ENCODE measurements at regions not wholly inside any gene's neighbourhood (a gene's known extent, or its start where the extent isn't known, plus 50 kb on each side); places are given as distances from the start of the nearest gene placed in this dataset.
"Not testable (repeated sequence)": the region's sequence is repeated elsewhere in the genome, so short reads cannot be mapped to it uniquely, and the experiment has no call there.

GRCh38 chr14:38404616-38405015, 148.7 kb upstream of the CLEC14A start:
- peak; percentile 23 for DNase-seq (ENCODE audit: low spot score)

DNA sequence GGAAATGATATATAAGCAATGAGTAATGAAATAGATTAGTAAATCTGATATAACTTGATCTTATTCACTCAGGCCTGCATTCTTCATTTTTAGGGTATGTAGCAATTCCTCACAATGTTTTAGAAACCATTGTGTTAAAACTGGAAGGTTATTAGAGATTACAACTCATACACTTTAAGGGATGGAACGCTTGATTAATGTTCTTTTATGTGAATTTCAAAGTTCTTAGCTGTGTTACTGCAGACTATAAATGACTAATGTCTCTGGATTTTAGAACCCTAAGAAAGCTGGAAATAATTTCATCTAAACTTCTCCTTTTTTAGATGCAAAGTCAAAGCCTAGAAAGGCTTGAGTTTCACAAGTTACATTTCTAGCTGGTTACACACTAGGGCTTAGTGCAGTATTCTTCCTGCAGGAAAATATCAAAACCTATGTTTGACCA, 148.2 kb upstream of the CLEC14A start:
- peak; percentile 49 for DNase-seq (ENCODE audit: low spot score)

DNA sequence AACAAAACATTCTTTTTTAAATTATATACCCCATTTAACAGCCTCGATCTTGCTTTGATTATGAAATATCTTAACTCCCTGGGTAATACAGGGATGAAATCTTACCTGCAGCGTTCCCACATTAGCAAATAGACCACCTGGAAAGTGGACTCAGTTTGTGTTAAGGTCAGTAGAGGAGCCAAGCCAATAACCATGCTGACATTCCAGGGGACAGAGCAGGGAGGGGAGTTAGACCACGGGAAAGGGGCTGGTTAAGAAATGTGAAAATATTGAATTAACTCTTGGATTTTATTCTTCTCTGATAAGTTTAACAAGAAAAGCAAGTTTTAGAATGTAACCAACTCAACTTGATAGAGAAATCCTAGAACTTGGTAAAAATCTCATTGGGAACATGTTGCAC, 144.9 kb upstream of the CLEC14A start:
- DNase-seq (ENCODE audit: low spot score): no peak

DNA sequence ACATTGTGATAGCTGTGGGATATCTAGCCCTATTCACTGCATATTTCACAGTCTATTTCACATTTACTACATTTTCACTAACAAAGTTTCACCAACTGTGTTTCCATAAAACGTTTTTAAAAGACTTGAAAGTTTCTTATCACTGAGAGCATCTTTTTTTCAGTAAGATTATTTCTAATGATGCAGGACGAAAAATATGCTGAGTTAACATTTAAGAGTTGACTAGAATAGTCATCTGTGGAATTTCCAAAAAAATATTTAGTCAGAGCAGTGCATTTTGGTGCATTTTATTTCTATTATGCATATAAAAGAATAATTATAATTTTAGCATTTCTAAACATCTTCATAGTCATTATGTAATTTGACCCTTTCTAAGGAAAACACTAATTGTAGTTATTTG, 143.8 kb upstream of the CLEC14A start:
- DNase-seq (ENCODE audit: low spot score): no peak

GRCh38 chr14:38394767-38395166, 138.9 kb upstream of the CLEC14A start:
- DNase-seq (ENCODE audit: low spot score): no peak

- DNase-seq (ENCODE audit: low spot score): no peak
These were observed 138.2 kb upstream of the CLEC14A start for GRCh38 chr14:38394064-38394463.

- DNase-seq (ENCODE audit: low spot score): no peak
These were observed 135.4 kb upstream of the CLEC14A start for GRCh38 chr14:38391334-38391733.

DNA sequence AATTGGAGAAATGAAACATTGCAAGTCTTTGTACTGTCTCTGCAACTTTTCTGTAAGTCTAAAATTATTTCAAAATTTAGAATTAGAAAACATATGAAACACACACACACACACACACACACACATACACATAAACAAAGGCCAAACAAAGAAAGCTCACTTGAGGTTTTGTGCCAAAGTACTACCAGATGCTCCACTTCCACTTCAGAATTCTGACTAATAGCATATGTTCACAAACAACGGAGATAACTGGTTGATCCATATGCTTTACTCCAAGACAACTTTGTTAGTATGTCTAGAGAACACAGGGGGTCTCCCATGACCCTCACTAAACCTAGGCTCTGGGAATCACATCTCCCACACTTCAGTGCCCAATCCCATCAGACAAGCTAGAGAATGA, 133.8 kb upstream of the CLEC14A start:
- DNase-seq (ENCODE audit: low spot score): peak; percentile 19

DNA sequence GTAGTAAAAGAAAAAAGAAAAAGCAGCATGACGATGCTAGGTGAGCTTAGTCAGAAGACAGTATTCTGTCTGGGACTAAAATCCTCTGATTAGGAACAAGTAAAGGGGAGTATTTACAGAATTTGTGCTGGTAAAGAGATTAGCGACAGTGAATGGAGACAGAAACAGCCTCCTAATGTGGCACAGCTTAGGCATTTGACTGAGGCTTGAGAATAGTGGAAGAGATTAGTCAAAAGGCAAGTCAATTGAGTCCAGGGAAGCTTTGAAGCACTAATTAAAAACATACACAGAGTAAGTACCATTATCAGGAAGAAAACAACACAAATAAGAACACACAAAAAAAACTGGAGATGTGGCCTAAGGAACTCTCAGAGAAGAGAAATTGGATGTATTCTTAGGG, 131.9 kb upstream of the CLEC14A start:
- DNase-seq (ENCODE audit: low spot score): no peak

DNA sequence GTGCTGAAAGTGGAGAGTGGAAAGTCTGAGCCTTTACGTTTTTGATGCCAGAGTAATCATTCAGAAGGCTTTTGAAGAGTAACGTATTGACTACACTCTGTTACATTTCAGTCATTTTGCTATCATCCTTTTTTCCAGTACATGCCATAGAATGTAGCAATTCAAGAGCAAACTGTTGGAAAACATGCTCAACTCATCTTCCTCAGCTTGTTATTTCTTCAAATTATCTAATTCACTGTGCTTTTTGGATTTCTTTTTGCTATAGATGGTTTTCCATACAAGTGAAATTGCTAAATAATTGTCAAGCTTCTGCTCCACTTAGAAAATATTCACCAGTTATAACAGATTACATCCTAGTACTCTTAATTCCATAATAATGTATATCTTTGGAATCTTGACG, 129.9 kb upstream of the CLEC14A start:
- DNase-seq (ENCODE audit: low spot score): no peak

DNA sequence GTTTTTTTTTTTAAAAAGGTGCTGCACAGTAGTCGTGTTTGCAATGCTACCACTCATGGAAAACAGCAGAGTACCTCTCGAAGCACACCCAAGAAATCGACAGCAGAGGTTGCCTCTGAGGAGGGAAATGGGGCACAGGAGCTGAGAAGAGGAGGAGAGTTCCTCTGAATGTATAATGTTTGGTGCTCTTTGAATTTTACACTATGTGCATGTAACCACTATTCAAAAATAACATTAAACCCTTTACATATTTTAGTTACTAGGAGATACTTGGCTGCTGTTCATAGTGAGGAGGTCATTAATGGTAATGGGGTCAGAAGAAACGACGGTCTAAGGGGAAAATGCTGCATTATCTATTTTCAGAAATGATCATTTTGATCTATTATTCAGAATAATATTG, 129.4 kb upstream of the CLEC14A start:
- DNase-seq (ENCODE audit: low spot score): no peak

DNA sequence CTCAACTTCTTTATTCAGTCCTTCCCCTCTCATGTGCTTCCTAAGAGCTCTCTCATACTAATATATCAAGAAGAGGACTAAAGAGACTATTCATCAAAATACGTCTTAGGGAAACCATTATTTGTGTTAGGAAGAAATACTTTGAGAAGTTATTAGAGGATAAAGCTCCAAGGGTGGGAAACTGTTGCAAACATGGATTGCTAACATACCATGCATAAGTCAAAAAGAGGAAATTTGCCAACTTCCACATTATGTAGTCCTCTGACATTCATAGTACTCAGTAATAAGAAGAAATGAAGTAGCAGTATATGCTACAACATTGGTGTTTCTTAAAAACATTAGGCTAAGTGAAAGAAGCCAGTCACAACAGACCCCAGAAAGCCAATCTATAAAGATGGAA, 128.8 kb upstream of the CLEC14A start:
- no peak for DNase-seq (ENCODE audit: low spot score)

DNA sequence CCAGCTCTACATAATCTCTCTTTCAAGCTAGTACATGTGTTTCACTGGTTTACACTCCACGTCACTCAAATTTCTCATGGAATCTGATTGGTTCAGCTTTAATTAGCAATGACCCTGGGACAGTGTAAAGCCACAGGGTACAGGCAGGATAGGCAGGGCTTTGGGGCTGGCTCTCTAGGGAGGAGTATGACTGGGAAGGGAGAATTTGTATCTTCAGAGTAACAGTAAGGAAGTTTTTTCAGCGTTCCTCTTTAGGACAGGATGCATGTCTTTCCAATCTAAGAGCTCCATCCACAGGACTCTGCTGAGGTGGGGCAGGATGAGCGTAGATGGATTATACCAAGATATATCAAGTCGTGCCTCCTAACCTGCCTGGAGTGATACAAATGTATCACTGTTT, 112.0 kb upstream of the CLEC14A start:
- DNase-seq (ENCODE audit: low spot score): no peak

DNA sequence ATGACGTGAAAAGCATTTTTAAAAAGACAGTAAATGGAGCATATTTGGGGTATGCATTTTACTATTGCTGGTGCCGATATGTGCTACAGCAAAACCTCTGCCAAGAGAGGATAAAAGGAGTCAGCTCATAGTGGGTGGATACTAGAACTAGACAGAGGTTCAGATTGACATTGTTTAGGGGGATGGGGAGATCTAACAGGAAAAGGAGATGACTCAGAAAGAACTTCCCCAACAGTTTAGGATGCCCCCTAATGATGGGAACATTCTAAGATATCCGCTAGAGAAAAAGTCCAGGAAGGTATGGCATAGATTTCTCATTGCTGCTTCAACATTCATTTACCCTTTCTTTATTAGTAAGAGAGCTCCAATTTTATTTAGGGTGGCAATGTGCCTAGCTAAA, 110.5 kb upstream of the CLEC14A start:
- DNase-seq (ENCODE audit: low spot score): no peak

DNA sequence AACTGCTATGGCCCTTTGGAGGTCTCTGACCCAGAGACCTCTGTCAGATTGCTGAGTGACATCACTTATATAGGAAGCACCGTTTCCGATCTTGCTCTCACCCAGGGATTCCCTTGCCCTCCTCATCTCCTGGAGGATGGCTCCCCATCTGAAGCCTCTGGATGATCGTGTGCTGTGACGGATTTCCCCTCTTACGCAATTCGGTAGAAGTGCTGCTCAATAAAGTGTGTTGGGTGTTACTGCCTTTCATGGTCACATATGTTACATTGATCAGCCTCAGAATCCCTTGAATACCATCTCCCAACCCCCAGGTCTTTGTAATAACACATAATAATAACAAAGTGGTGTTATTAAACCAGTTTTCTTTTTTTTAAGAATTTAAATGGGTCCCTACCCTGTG, 107.3 kb upstream of the CLEC14A start:
- no peak for DNase-seq (ENCODE audit: low spot score)

DNA sequence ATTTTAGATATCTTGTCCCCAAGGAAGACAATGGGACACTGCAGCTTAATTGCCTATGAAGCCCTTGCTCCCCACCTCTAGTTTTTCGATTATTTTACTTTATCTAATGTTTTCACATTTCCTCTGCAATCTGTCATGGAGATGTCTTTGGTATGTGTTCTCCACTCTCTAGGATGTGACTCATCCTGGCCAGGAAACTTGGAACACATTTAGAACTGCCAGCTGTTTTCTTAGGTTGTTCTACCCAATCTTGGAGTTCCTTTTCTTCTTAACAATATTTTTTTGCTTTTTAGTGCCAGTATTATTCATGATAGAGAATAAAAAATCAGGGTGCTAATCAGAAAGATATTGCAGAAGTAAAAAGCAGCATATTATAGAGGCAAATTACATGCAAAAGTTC, 101.7 kb upstream of the CLEC14A start:
- peak; percentile 87 for DNase-seq (ENCODE audit: low spot score)

DNA sequence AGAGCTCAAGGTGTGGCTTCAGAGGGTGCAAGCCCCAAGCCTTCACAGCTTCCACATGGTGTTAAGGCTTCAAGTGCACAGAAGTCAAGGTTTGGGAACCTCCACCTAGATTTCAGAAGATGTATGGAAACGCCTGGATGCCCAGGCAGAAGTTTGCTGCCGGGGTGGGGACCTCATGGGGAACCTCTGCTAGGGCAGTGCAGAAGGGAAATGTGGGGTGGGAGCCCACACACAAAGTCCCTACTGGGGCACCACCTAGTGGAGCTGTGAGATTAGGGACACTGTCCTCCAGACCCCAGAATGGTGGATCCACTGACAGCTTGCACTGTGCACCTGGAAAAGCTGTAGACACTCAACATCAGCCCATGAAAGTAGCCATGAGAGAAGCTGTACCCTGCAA, 99.6 kb upstream of the CLEC14A start:
- DNase-seq (ENCODE audit: low spot score): not testable (repeated sequence)

DNA sequence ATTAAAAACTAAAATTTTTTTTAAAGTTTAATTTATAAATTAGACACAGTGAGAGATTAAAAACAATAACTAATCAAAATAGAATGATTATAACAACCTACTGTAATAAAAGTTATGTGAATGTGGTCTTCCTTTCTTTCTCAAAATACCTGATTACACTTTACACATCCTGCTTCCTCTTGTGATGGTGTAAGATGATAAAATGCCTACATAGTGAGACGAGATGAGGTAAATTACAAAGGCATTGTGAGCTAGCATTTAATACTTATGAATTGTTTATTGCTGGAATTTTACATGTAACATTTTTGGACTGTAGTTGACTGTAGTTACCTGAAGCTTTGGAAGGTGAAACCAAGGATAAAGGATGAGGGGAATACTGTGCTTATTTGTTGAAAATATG, 94.2 kb upstream of the CLEC14A start:
- DNase-seq (ENCODE audit: low spot score): no peak

- DNase-seq (ENCODE audit: low spot score): peak; percentile 62
These were observed 86.9 kb upstream of the CLEC14A start for GRCh38 chr14:38342803-38343202.

DNA sequence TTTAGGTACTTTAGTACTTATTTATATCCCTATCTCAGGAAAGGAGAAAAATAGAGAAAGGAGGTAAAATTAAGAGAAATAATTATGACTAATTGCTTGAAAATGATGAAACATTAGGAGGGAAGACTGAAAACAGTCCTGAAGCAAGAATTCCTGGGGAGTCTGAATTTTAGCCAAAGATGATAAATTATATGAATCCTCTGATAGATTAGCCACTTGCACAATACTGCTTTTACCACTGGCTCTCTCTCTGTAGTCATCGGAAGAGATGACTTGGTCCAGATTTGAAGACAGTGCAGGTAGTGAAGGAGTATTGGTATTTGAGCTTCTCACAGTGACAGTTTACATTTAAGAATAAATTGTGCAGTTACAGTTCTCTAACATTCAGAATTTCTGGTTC, 83.8 kb upstream of the CLEC14A start:
- DNase-seq (ENCODE audit: low spot score): peak; percentile 76

GRCh38 chr14:38336298-38336697, 80.4 kb upstream of the CLEC14A start:
- no peak for DNase-seq (ENCODE audit: low spot score)

- no peak for DNase-seq (ENCODE audit: low spot score)
These were observed 74.4 kb upstream of the CLEC14A start for GRCh38 chr14:38330275-38330674.

DNA sequence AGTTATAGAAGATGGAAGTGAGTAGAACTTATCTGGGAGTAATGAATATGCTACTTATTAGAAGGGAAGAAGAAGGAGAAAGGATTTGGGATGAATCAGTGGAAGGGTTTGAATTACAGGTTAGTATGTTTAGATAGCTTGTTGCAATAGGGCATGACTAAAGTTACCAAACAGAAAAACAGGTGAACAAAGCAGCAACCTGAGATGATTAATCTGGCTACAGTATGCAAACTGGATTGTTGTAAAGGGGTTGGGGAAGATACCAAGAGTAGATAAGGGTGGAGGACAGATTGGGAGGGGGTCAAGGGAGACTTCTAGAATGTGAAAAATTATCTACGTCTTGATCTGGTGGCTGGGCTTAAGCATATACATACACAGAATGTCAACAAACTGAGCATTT, 73.4 kb upstream of the CLEC14A start:
- DNase-seq (ENCODE audit: low spot score): no peak

- no peak for DNase-seq (ENCODE audit: low spot score)
These were observed 61.0 kb upstream of the CLEC14A start for GRCh38 chr14:38316922-38317321.

DNA sequence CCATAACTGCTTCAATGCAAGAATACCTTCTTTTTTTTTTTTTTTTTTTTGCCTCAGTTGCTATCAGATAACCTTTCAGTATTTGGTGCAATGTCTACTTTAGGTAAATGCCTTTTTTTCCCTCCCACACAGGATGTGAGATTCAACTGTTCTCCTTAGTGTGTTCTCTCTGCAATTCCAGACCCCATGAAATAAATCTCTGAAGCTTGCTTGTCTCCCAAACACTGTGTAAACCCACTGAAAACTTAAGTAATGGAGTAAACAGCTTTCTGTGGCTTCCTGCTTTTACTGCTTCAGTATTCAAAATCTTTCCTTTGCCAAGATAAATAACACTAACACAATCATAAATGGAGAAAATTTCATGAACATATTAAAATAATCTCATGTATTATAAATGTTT, 55.8 kb upstream of the CLEC14A start:
- no peak for DNase-seq (ENCODE audit: low spot score)
